Neural cell (in vitro differentiated cells): ENCODE measurements at regions not wholly inside any gene's neighbourhood (a gene's known extent, or its start where the extent isn't known, plus 50 kb on each side); places are given as distances from the start of the nearest gene placed in this dataset.

ENCODE experiments used
- H2AFZ ChIP-seq: fragments of 200-600, 300-800 bp; sonication (generic), shearing (Covaris generic); 2 replicates; pipeline ENCODE4 v1.6.0; 2014; ENCODE audit warnings: low read depth, mild to moderate bottlenecking, antibody characterized with exemption, low read length, moderate library complexity
- H3F3A ChIP-seq: fragments of 200-600 bp; shearing (Covaris generic); 2 replicates; pipeline ENCODE4 v1.6.1; 2016; ENCODE audit warnings: mild to moderate bottlenecking, moderate library complexity, mixed read lengths, antibody characterized with exemption, low read length; ENCODE audit not compliant: insufficient read depth, poor library complexity, severe bottlenecking
- H3K27ac ChIP-seq: fragments of 200-600, 300-800 bp; sonication (generic), shearing (Covaris generic); 2 replicates; pipeline ENCODE4 v1.5.1; 2014; ENCODE audit warnings: mild to moderate bottlenecking, low read length, moderate library complexity
- H3K27me3 ChIP-seq: fragments of 300-800, 200-600 bp; sonication (generic), shearing (Covaris generic); 2 replicates; pipeline ENCODE4 v1.6.0; 2014; ENCODE audit warnings: mild to moderate bottlenecking, low read depth, low read length, moderate library complexity; ENCODE audit not compliant: insufficient read depth
- H3K36me3 ChIP-seq: fragments of 300-800, 200-600 bp; sonication (generic), shearing (Covaris generic); 2 replicates; pipeline ENCODE4 v1.5.1; 2014; ENCODE audit warnings: mild to moderate bottlenecking, antibody characterized with exemption, low read length, moderate library complexity; ENCODE audit not compliant: insufficient read depth
- H3K4me2 ChIP-seq: fragments of 300-800, 200-600 bp; sonication (generic), shearing (Covaris generic); 2 replicates; pipeline ENCODE4 v1.6.0; 2014; ENCODE audit warnings: mild to moderate bottlenecking, low read length
- H3K4me3 ChIP-seq: fragments of 300-800, 200-600 bp; sonication (generic), shearing (Covaris generic); 2 replicates; pipeline ENCODE4 v1.5.1; 2014; ENCODE audit warnings: mild to moderate bottlenecking, low read length, moderate library complexity
- H3K79me2 ChIP-seq: fragments of 200-600 bp; shearing (Covaris generic); replicated peaks from 2 replicates; pipeline ENCODE4 v1.6.0; 2014; ENCODE audit warnings: mild to moderate bottlenecking, low read length, moderate library complexity; ENCODE audit not compliant: insufficient read depth
- H3K9ac ChIP-seq: fragments of 300-800, 200-600 bp; sonication (generic), shearing (Covaris generic); 2 replicates; pipeline ENCODE4 v1.6.1; 2016; ENCODE audit warnings: mild to moderate bottlenecking, low read length, mixed read lengths
- H3K9me2 ChIP-seq: fragments of 200-600 bp; shearing (Covaris generic); 2 replicates; pipeline ENCODE4 v1.6.1; 2016; ENCODE audit warnings: mild to moderate bottlenecking, low read length, mixed read lengths; ENCODE audit not compliant: insufficient read depth
- H3K9me3 ChIP-seq: fragments of 200-600, 300-800 bp; sonication (generic), shearing (Covaris generic); 2 replicates; pipeline ENCODE4 v1.6.1; 2016; ENCODE audit warnings: mild to moderate bottlenecking, mixed run types, low read length, moderate library complexity, mixed read lengths
- H4K20me1 ChIP-seq: fragments of 200-600 bp; shearing (Covaris generic); 2 replicates; pipeline ENCODE4 v1.6.1; 2016; ENCODE audit warnings: mild to moderate bottlenecking, mixed run types; ENCODE audit not compliant: insufficient read depth
- CTCF ChIP-seq: fragments of 450-650 bp; IDR thresholded peaks from 2 replicates; pipeline ENCODE4 v1.5.1; 2014; ENCODE audit warnings: antibody characterized with exemption, mild to moderate bottlenecking, moderate library complexity; ENCODE audit not compliant: poor library complexity, severe bottlenecking
- EP300 ChIP-seq: fragments of 450-650 bp; conservative IDR thresholded peaks from 2 replicates; pipeline ENCODE4 v1.6.1; 2014; ENCODE audit warnings: antibody characterized with exemption, mild to moderate bottlenecking, moderate library complexity; ENCODE audit not compliant: poor library complexity, severe bottlenecking
- EZH2 ChIP-seq: fragments of 200-600, 300-800 bp; shearing (Covaris generic), sonication (generic); IDR thresholded peaks from 2 replicates; pipeline ENCODE4 v1.6.1; 2014; ENCODE audit warnings: antibody characterized with exemption, low read length, borderline replicate concordance, mild to moderate bottlenecking; ENCODE audit not compliant: insufficient read depth, poor library complexity, severe bottlenecking
- MXI1 ChIP-seq: fragments of 450-650 bp; conservative IDR thresholded peaks from 2 replicates; pipeline ENCODE4 v1.6.1; 2014; ENCODE audit warnings: antibody characterized with exemption, mild to moderate bottlenecking; ENCODE audit not compliant: poor library complexity, severe bottlenecking
- POLR2AphosphoS5 ChIP-seq: IDR thresholded peaks from 2 replicates; pipeline ENCODE4 v1.6.1; 2012
- RAD21 ChIP-seq: fragments of 450-650 bp; conservative IDR thresholded peaks from 2 replicates; pipeline ENCODE4 v1.6.1; 2014; ENCODE audit warnings: antibody characterized with exemption, mild to moderate bottlenecking, moderate library complexity
- SMC3 ChIP-seq: fragments of 450-650 bp; conservative IDR thresholded peaks from 2 replicates; pipeline ENCODE4 v1.6.1; 2014; ENCODE audit warnings: antibody characterized with exemption, mild to moderate bottlenecking, moderate library complexity; ENCODE audit not compliant: poor library complexity
- TAF1 ChIP-seq: IDR thresholded peaks from 2 replicates; pipeline ENCODE4 v1.6.1; 2012; ENCODE audit warnings: low read depth
- TF ChIP-seq, protein P1 (sequence below): IDR thresholded peaks from 2 replicates; pipeline ENCODE4 v1.6.1; 2012; ENCODE audit warnings: borderline replicate concordance

GRCh38 chr12:91388573-91388972 lies 206.0 kb upstream of the DCN start:
- Histone ChIP-seq H3F3A (no peaks in the 10 kb centered on the region), H3K9ac (no peak overlapping the region), H3K27me3 (no peaks in the 10 kb centered on the region), H3K4me2 (no peak overlapping the region), H3K36me3 (no peaks in the 10 kb centered on the region), H3K9me2 (no peaks in the 10 kb centered on the region), H4K20me1 (no peaks in the 10 kb centered on the region), H3K27ac (no peak overlapping the region), H3K79me2 (no peaks in the 10 kb centered on the region), H2AFZ (no peak overlapping the region), H3K9me3 (no peaks in the 10 kb centered on the region), H3K4me3 (no peak overlapping the region)
- TF ChIP-seq EP300, result no peak
- no peak for TF ChIP-seq EZH2

- H2AFZ ChIP-seq, result no peak overlapping the region
Measured at GRCh38 chr12:91387461-91388134, 205.0 kb upstream of the DCN start.

GRCh38 chr12:91384806-91385205 lies 202.2 kb upstream of the DCN start:
- no peaks in the 10 kb centered on the region for H3K27me3 ChIP-seq
- H3K4me3 ChIP-seq, result no peak overlapping the region
- no peak for TF ChIP-seq EP300
- TF ChIP-seq MXI1, result no peak
- TF ChIP-seq POLR2AphosphoS5, result no peak
- no peak for TF ChIP-seq SMC3
- TF ChIP-seq EZH2, result no peak
- H2AFZ ChIP-seq, result no peak overlapping the region
- no peak overlapping the region for H3K4me2 ChIP-seq
- no peaks in the 10 kb centered on the region for H3K9me2 ChIP-seq
- H3K9me3 ChIP-seq, result no peaks in the 10 kb centered on the region
- H3K9ac ChIP-seq, result no peak overlapping the region
- peaks cover 5% of the 10 kb centered on the region for H3F3A ChIP-seq
- no peaks in the 10 kb centered on the region for H3K36me3 ChIP-seq
- H4K20me1 ChIP-seq, result no peaks in the 10 kb centered on the region
- H3K27ac ChIP-seq, result no peak overlapping the region
- no peaks in the 10 kb centered on the region for H3K79me2 ChIP-seq

More at GRCh38 chr12:91387461-91388134, 205.0 kb upstream of the DCN start:
- H3K27ac ChIP-seq, result no peak overlapping the region
- peaks cover under 1% of the 10 kb centered on the region for H3F3A ChIP-seq
- H3K9me2 ChIP-seq, result no peaks in the 10 kb centered on the region
- no peak overlapping the region for H3K9ac ChIP-seq
- no peaks in the 10 kb centered on the region for H4K20me1 ChIP-seq
- H3K27me3 ChIP-seq, result no peaks in the 10 kb centered on the region
- TF ChIP-seq TAF1 (no peak), MXI1 (no peak), POLR2AphosphoS5 (no peak)
- H3K9me3 ChIP-seq, result no peaks in the 10 kb centered on the region
- H3K4me3 ChIP-seq, result no peak overlapping the region
- no peaks in the 10 kb centered on the region for H3K79me2 ChIP-seq
- H3K36me3 ChIP-seq, result no peaks in the 10 kb centered on the region
- H3K4me2 ChIP-seq, result no peak overlapping the region

- Histone ChIP-seq H3K9me2 (no peaks in the 10 kb centered on the region), H3K79me2 (no peaks in the 10 kb centered on the region), H3K4me2 (no peak overlapping the region), H3K4me3 (no peak overlapping the region), H2AFZ (no peak overlapping the region), H3K27ac (no peak overlapping the region), H3K27me3 (no peaks in the 10 kb centered on the region), H3K36me3 (no peaks in the 10 kb centered on the region), H4K20me1 (no peaks in the 10 kb centered on the region), H3F3A (peaks cover 5% of the 10 kb centered on the region), H3K9me3 (no peaks in the 10 kb centered on the region), H3K9ac (no peak overlapping the region)
- TF ChIP-seq MXI1 (no peak), POLR2AphosphoS5 (no peak), SMC3 (no peak), CTCF (no peak), TAF1 (no peak), EZH2 (no peak), RAD21 (no peak), EP300 (no peak)
- TF ChIP-seq, protein P1, sequence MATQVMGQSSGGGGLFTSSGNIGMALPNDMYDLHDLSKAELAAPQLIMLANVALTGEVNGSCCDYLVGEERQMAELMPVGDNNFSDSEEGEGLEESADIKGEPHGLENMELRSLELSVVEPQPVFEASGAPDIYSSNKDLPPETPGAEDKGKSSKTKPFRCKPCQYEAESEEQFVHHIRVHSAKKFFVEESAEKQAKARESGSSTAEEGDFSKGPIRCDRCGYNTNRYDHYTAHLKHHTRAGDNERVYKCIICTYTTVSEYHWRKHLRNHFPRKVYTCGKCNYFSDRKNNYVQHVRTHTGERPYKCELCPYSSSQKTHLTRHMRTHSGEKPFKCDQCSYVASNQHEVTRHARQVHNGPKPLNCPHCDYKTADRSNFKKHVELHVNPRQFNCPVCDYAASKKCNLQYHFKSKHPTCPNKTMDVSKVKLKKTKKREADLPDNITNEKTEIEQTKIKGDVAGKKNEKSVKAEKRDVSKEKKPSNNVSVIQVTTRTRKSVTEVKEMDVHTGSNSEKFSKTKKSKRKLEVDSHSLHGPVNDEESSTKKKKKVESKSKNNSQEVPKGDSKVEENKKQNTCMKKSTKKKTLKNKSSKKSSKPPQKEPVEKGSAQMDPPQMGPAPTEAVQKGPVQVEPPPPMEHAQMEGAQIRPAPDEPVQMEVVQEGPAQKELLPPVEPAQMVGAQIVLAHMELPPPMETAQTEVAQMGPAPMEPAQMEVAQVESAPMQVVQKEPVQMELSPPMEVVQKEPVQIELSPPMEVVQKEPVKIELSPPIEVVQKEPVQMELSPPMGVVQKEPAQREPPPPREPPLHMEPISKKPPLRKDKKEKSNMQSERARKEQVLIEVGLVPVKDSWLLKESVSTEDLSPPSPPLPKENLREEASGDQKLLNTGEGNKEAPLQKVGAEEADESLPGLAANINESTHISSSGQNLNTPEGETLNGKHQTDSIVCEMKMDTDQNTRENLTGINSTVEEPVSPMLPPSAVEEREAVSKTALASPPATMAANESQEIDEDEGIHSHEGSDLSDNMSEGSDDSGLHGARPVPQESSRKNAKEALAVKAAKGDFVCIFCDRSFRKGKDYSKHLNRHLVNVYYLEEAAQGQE, result no peak
Measured at GRCh38 chr12:91384366-91384765, 201.7 kb upstream of the DCN start.
